ENCODE measurements at regions not wholly inside any gene's neighbourhood (a gene's known extent, or its start where the extent isn't known, plus 50 kb on each side); places are given as distances from the start of the nearest gene placed in this dataset.

DNA sequence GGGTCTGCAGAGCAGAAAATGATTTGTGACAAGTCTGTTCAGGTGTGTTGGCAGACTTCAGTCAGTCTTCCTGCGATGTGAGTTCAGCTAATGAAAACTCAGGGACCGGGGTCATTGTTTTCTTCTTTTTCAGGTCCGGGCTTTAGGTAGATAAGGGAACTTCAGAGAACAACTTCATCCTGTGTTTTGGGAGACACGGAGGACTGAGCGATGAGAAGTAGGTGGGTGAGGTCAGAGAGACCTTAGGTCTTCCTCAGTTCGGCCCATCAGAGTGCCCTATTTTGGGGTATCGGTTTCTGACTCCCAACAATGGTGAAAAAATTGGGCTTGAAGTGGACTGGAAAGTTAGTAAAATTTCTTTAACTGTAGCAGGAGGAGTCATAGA, 88.9 kb upstream of the ATF7IP2 start:
- no peak for TF ChIP-seq CTCF (IDR thresholded peaks at IDR 0.05)
- no peak for TF ChIP-seq ZFX (IDR thresholded peaks at IDR 0.05; ENCODE audit: borderline replicate concordance)

Measured in 22Rv1 (cell line).